SU-DHL-6 (cell line): ENCODE measurements at regions not wholly inside any gene's neighbourhood (a gene's known extent, or its start where the extent isn't known, plus 50 kb on each side); places are given as distances from the start of the nearest gene placed in this dataset.

ENCODE experiments used
- CTCF ChIP-seq: fragments of 200-600 bp; sonication (generic); IDR thresholded peaks from one replicate; pipeline ENCODE4 v1.5.1; 2017; ENCODE audit warnings: antibody characterized with exemption, mild to moderate bottlenecking, low read length, moderate library complexity; ENCODE audit not compliant: insufficient read depth, poor library complexity, severe bottlenecking
- EZH2phosphoT487 ChIP-seq: fragments of 200-600 bp; sonication (generic), shearing (Covaris generic); conservative IDR thresholded peaks from 2 replicates; pipeline ENCODE4 v1.6.1; 2018; ENCODE audit warnings: mild to moderate bottlenecking, antibody characterized with exemption, low read length, moderate library complexity, mixed read lengths

- TF ChIP-seq CTCF (no peak), EZH2phosphoT487 (no peak)
These were observed 58.5 kb upstream of the LPP start for GRCh38 chr3:188095431-188095830.
